Parathyroid adenoma (tissue), 2 donors: ENCODE measurements at regions not wholly inside any gene's neighbourhood (a gene's known extent, or its start where the extent isn't known, plus 50 kb on each side); places are given as distances from the start of the nearest gene placed in this dataset.

Experiments
- H2AFZ ChIP-seq: fragments of 300-600 bp; sonication (generic); one replicate; pipeline ENCODE4 v1.7.0; 2017; ENCODE audit warnings: antibody characterized with exemption, mild to moderate bottlenecking
- H3K27ac ChIP-seq: fragments of 300-600 bp; sonication (generic); one replicate; pipeline ENCODE4 v1.7.0; 2017
- H3K27me3 ChIP-seq: fragments of 300-600 bp; sonication (generic); one replicate; pipeline ENCODE4 v1.7.0; 2017; ENCODE audit warnings: low read length; ENCODE audit not compliant: control insufficient read depth, insufficient read depth
- H3K36me3 ChIP-seq: fragments of 300-600 bp; sonication (generic); one replicate; pipeline ENCODE4 v1.7.0; 2017; ENCODE audit warnings: low read length; ENCODE audit not compliant: control insufficient read depth, insufficient read depth
- H3K4me1 ChIP-seq: fragments of 300-600 bp; sonication (generic); one replicate; pipeline ENCODE4 v1.7.0; 2017; ENCODE audit warnings: control low read depth
- H3K4me2 ChIP-seq: fragments of 300-600 bp; sonication (generic); one replicate; pipeline ENCODE4 v1.7.0; 2017; ENCODE audit warnings: low read length
- H3K4me3 ChIP-seq: fragments of 300-600 bp; sonication (generic); one replicate; pipeline ENCODE4 v1.7.0; 2017; ENCODE audit warnings: low read depth, low read length
- H3K79me2 ChIP-seq: fragments of 300-600 bp; sonication (generic); one replicate; pipeline ENCODE4 v1.7.0; 2017; ENCODE audit warnings: control low read depth
- H3K9ac ChIP-seq: fragments of 300-600 bp; sonication (generic); one replicate; pipeline ENCODE4 v1.7.0; 2017; ENCODE audit warnings: mild to moderate bottlenecking
- H3K9me3 ChIP-seq: fragments of 300-600 bp; sonication (generic); one replicate; pipeline ENCODE4 v1.7.0; 2017; ENCODE audit warnings: low read length; ENCODE audit not compliant: control insufficient read depth
- TF ChIP-seq, protein P1 (sequence below): fragments of 300-600 bp; sonication (generic); IDR thresholded peaks from one replicate; pipeline ENCODE4 v1.7.0; 2017; ENCODE audit warnings: antibody characterized with exemption, mild to moderate bottlenecking
- donor health status: primary hyperparathyroidism.

DNA sequence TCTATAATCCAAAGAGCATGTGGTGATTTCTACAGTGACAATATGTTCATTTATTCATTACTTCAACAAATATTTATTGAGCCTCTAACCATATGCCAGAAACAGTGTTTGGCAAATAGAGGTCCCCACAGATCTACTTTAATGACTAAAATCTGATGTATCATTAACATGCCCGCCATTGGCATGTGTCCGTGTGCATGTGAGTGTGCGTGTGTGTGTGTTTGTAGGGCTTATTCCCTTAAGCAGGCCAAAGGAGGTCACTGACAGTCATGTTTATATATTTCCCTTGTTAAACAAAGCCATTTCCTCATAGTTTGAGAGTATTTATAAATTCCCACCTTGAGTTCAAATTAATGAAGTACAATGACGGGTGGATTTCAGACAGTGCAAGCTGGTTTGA, 174.4 kb upstream of the IRX6 start:
- H3K4me2 ChIP-seq, result no peak overlapping the region
- H3K9me3 ChIP-seq, result no peaks in the 10 kb centered on the region
- no peaks in the 10 kb centered on the region for H3K79me2 ChIP-seq
- TF ChIP-seq, protein P1, sequence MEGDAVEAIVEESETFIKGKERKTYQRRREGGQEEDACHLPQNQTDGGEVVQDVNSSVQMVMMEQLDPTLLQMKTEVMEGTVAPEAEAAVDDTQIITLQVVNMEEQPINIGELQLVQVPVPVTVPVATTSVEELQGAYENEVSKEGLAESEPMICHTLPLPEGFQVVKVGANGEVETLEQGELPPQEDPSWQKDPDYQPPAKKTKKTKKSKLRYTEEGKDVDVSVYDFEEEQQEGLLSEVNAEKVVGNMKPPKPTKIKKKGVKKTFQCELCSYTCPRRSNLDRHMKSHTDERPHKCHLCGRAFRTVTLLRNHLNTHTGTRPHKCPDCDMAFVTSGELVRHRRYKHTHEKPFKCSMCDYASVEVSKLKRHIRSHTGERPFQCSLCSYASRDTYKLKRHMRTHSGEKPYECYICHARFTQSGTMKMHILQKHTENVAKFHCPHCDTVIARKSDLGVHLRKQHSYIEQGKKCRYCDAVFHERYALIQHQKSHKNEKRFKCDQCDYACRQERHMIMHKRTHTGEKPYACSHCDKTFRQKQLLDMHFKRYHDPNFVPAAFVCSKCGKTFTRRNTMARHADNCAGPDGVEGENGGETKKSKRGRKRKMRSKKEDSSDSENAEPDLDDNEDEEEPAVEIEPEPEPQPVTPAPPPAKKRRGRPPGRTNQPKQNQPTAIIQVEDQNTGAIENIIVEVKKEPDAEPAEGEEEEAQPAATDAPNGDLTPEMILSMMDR, result no peak
- no peaks in the 10 kb centered on the region for H3K4me1 ChIP-seq
- no peak overlapping the region for H3K27ac ChIP-seq
- no peak overlapping the region for H3K4me3 ChIP-seq
- H2AFZ ChIP-seq, result no peak overlapping the region
- H3K9ac ChIP-seq, result no peak overlapping the region
- no peaks in the 10 kb centered on the region for H3K27me3 ChIP-seq
- no peaks in the 10 kb centered on the region for H3K36me3 ChIP-seq

DNA sequence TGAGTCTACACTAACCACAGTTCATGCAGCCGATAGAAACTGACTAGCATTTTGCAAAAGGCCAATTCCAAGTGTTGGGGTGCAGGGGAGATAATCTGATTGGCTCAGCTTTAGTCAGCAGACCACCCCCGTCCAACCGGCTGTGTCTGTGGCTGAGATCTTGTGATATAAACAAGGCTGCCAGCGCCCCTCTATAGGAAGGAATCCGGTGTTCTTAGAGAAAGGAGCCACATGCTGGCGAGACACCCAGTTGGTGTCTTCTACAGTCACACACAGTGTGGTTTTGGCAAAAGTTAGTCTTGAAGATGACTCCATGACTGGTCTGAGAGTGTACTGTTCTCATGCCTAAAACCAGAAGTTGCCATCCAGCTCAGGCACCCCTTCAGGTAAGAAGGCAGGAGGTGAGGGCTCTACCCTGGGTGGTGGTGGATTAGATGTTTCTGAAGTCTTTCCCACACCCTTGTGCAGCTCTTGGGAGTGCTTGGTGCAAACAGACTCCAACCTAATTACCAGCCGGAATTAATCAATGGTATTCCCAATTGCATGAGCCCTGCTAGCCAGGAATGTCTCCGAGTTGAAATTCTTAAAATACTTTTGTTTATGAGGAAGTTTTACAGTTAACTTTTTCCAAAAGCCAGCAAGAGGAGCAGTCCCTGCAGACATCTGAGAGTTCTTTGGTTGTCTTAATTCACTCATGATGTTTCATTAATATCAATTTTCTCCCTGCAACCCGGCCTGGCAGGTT, 172.3 kb upstream of the IRX6 start:
- H3K4me1 ChIP-seq, result no peaks in the 10 kb centered on the region
- TF ChIP-seq, protein P1, result no peak
- H3K4me3 ChIP-seq, result no peak overlapping the region
- no peaks in the 10 kb centered on the region for H3K79me2 ChIP-seq
- H3K27me3 ChIP-seq, result no peaks in the 10 kb centered on the region
- H3K9ac ChIP-seq, result no peak overlapping the region
- H3K27ac ChIP-seq, result no peak overlapping the region
- no peaks in the 10 kb centered on the region for H3K36me3 ChIP-seq
- H3K4me2 ChIP-seq, result no peak overlapping the region
- H2AFZ ChIP-seq, result no peak overlapping the region
- no peaks in the 10 kb centered on the region for H3K9me3 ChIP-seq

DNA sequence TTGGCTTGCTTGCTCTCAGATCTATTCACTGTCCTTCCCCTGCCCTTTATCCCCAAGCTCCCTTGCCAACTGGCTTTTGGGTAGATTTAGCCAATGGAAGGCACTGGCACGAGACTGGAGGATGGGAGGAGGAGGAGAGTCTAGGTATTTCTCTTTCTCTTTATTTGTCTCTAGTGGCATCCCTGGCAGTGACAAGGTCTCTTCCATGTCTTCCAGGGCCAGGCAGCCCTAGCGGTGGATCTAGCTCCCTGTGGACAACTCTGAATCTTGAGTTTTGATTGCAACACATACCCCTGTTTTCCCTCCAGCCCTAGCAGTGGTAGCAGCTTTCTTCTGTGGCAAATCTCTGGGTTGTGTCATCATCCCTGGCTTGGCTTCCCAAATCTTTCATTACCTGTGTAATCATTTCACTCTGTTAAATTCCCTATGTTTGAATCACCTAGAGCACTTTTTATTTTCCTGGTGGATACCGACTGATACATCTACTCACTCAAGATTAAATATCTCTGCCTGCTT, 171.1 kb upstream of the IRX6 start:
- TF ChIP-seq, protein P1, result no peak
- no peak overlapping the region for H2AFZ ChIP-seq
- no peaks in the 10 kb centered on the region for H3K27me3 ChIP-seq
- H3K79me2 ChIP-seq, result no peaks in the 10 kb centered on the region
- no peak overlapping the region for H3K9ac ChIP-seq
- no peak overlapping the region for H3K27ac ChIP-seq
- H3K36me3 ChIP-seq, result no peaks in the 10 kb centered on the region
- H3K4me1 ChIP-seq, result no peaks in the 10 kb centered on the region
- H3K9me3 ChIP-seq, result no peaks in the 10 kb centered on the region
- H3K4me3 ChIP-seq, result no peak overlapping the region
- no peak overlapping the region for H3K4me2 ChIP-seq

DNA sequence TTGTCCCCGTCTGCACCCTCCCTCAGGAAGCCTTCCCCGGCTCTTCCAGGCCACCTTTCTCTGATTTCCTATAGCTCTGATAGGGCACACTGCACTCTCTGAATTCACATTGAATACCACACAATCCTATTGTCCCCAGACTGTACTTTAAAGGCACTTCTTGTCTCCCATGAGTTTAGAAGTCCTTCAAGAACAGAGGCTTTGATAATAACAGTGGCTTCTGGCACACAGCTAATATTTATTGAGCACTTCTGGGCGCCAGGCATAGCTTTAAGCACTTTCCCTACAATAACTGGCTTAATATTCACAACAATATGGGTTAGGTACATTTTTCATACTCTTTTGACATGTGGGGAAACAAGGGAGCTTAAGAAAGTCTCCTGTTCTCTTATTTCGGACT, 169.7 kb upstream of the IRX6 start:
- Histone ChIP-seq H3K4me2 (no peak overlapping the region), H3K27me3 (no peaks in the 10 kb centered on the region), H2AFZ (no peak overlapping the region), H3K4me3 (no peak overlapping the region), H3K9me3 (no peaks in the 10 kb centered on the region), H3K36me3 (no peaks in the 10 kb centered on the region), H3K4me1 (no peaks in the 10 kb centered on the region), H3K9ac (no peak overlapping the region), H3K27ac (no peak overlapping the region), H3K79me2 (no peaks in the 10 kb centered on the region)
- TF ChIP-seq, protein P1, result no peak

DNA sequence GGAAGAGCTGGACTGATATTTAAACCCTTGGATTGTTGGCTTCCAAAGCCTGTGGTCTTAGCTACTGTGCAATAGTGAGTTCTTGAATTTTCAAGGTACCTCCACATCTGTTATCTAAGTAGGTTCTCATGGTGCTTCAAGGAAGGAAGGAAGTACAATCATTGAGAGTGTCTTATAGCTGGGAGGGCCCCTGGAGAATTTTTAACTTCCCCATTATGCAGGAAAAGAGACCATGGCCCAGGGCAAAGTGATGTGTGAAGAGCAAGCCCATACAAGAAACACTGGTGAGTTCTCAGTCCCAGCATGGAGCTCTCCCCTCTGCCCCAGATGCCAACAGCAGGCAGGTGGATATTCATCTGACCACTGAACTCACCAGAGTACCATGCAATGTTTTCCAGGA, 169.0 kb upstream of the IRX6 start:
- H3K27ac ChIP-seq, result no peak overlapping the region
- H3K9ac ChIP-seq, result no peak overlapping the region
- no peak overlapping the region for H3K4me3 ChIP-seq
- no peak overlapping the region for H2AFZ ChIP-seq
- no peaks in the 10 kb centered on the region for H3K36me3 ChIP-seq
- no peaks in the 10 kb centered on the region for H3K27me3 ChIP-seq
- TF ChIP-seq, protein P1, result no peak
- no peaks in the 10 kb centered on the region for H3K79me2 ChIP-seq
- no peak overlapping the region for H3K4me2 ChIP-seq
- no peaks in the 10 kb centered on the region for H3K4me1 ChIP-seq
- no peaks in the 10 kb centered on the region for H3K9me3 ChIP-seq
